HEK293T (cell line): ENCODE measurements at regions not wholly inside any gene's neighbourhood (a gene's known extent, or its start where the extent isn't known, plus 50 kb on each side); places are given as distances from the start of the nearest gene placed in this dataset.

Source experiments
- BHLHE40 ChIP-seq: fragments of 450-650 bp; IDR thresholded peaks from 2 replicates; pipeline ENCODE4 v1.6.1; 2016; ENCODE audit warnings: mild to moderate bottlenecking, moderate library complexity, borderline replicate concordance
- CTBP1 ChIP-seq: fragments of 450-650 bp; IDR thresholded peaks from 2 replicates; pipeline ENCODE4 v1.6.1; 2016; ENCODE audit warnings: borderline replicate concordance
- ELF4 ChIP-seq: fragments of 450-650 bp; IDR thresholded peaks from 2 replicates; pipeline ENCODE4 v1.6.1; 2017; ENCODE audit warnings: antibody characterized with exemption
- FOXK2 ChIP-seq: fragments of 450-650 bp; IDR thresholded peaks from 2 replicates; pipeline ENCODE4 v1.6.1; 2016; ENCODE audit warnings: mild to moderate bottlenecking
- FOXM1 ChIP-seq: fragments of 450-650 bp; IDR thresholded peaks from 2 replicates; pipeline ENCODE4 v1.6.1; 2017; ENCODE audit warnings: mild to moderate bottlenecking, borderline replicate concordance
- HDGF ChIP-seq: fragments of 450-650 bp; IDR thresholded peaks from 2 replicates; pipeline ENCODE4 v1.6.1; 2017; ENCODE audit warnings: antibody characterized with exemption, borderline replicate concordance
- NFRKB ChIP-seq: fragments of 450-650 bp; IDR thresholded peaks from 2 replicates; pipeline ENCODE4 v1.6.1; 2016; ENCODE audit warnings: mild to moderate bottlenecking, moderate library complexity
- SP1 ChIP-seq: fragments of 450-650 bp; IDR thresholded peaks from 2 replicates; pipeline ENCODE4 v1.6.1; 2017
- SUZ12 ChIP-seq: fragments of 450-650 bp; IDR thresholded peaks from 2 replicates; pipeline ENCODE4 v1.6.1; 2016; ENCODE audit warnings: mild to moderate bottlenecking
- TARDBP ChIP-seq: fragments of 450-650 bp; IDR thresholded peaks from 2 replicates; pipeline ENCODE4 v1.6.1; 2016
- ZNF384 ChIP-seq: fragments of 450-650 bp; IDR thresholded peaks from 2 replicates; pipeline ENCODE4 v1.6.1; 2016

DNA sequence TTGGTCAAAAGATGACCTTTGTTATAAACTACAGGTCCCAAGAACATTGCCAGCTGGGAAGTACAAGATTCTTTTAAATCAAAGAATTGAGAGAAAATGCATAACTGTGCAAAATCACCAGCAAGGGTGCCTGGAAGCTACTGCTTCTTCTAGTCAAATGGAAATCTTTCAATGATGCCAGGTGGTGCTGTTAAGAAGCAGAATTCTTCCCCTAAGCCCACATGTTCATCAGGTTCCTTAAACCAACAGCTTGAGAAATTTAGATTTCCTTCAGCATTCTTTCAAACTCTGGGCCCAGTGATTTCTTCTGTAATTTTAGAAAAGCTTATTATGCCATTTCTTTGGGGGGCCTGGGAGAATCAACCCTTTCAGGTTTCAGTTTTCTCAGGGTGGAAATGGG is 207.8 kb upstream of the WSCD1 start:
- no peak for TF ChIP-seq FOXK2
- no peak for TF ChIP-seq FOXM1
- TF ChIP-seq BHLHE40, result no peak
- TF ChIP-seq SP1, result no peak
- TF ChIP-seq SUZ12, result no peak
- no peak for TF ChIP-seq ZNF384
- no peak for TF ChIP-seq CTBP1
- no peak for TF ChIP-seq HDGF
- no peak for TF ChIP-seq NFRKB
- TF ChIP-seq ELF4, result no peak
- TF ChIP-seq TARDBP, result no peak
